Stimulated activated CD8-positive, alpha-beta memory T cell treated with anti-CD3 and anti-CD28 coated beads, Interleukin-7, amount 100 ng/mL, for 1 hour (primary cell): ENCODE measurements at regions not wholly inside any gene's neighbourhood (a gene's known extent, or its start where the extent isn't known, plus 50 kb on each side); places are given as distances from the start of the nearest gene placed in this dataset.

Source experiments
- DNase-seq, 2 donors: peaks; one replicate each; pipeline ENCODE4 v3.0.0-alpha.2; 2020; ENCODE audit warnings: low read depth in 2 of 2

DNA sequence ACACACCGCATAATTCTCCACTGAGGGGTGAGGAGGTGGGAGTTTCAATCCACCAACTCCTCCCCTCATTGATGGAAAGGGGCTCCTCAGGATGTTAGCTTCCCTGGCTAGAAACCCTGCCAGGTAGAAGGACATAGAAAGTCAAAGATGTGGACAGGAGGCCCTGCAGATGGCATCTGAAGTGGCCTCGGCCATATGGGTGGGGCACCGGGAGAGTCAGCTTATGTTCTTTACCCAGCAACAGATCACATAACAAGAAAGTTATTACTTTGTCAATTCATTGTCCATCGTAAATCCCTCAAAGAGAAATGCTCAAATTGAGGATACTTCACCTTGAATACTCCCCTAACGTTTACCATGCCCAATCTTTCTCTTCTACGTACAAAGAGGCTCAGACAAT, 97.3 kb upstream of the ARHGEF3 start:
- no peak for DNase-seq

DNA sequence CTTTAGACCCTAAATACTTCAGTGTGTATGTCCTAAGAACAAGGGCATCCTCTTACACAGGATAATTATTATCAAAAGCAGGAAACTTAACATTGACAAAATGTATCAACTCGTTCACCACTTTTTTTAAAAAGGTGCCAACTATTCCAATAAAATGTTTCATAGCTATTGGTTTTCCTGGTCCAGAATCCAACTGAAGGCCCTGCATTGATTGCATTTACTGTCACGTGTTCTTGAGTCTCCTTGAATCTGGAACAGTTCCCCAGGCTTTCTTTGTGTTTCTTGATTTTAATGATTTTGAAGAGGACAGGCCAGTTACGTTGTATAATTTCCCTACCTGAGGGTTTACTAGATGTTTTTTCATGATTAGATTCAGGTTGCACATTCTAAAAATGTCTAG, 94.6 kb upstream of the ARHGEF3 start:
- no peak for DNase-seq

DNA sequence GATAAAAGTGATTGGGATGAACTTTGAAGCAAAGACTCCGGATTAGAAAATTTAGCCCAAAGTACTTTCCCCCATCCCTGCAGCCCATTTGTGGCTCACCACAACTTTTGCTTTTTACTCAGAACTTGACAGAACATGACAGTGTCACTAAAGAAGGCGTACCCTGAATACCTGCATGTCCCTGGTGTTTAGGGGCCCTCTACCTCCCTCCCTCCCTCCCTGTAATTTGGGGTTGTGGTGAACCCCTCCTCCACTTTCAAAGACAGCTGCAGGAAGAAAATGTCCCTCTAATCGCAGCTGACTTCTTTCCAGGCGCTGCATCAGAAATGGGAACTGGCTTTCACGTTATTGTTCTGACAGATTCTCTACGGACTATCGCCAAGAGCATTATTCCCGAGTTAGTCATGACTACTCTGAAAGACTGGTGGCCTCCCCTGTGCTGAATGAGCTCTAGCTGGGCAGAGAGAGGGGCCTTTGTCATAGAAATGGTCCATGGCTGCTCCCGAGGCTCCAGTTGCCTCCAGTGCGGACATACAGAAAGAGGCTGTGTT, 93.2 kb upstream of the ARHGEF3 start:
- no peak for DNase-seq

DNA sequence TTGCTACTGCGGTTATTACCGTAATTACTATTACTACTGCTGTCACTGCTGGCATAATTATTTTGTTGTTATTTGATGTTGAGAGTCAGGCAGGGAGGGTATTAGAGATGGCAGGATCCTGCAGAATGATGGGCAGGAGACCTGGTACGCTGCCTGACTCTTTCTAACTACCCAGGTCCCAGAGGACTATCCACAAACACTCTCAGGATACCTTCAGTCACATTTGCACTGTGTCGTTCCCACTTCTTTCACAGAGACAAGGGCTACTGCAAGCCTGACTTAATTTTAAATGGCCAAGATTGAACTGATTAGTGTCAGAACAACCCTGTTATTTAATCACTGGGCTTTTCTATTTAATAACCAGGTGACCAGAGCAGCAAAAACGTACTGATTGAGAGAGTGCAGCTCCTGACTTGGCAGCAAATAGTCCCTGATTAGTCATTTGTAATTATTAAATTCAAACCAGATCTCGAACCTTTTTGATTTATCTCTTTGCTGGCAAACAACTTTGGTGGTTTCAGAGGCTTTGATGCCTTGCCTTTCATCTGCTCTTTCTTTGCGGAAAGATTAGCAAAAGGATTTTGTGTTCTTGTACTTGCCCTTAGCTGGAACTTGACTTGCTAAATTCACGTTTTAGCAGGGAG, 88.8 kb upstream of the ARHGEF3 start:
- DNase-seq = no peak

DNA sequence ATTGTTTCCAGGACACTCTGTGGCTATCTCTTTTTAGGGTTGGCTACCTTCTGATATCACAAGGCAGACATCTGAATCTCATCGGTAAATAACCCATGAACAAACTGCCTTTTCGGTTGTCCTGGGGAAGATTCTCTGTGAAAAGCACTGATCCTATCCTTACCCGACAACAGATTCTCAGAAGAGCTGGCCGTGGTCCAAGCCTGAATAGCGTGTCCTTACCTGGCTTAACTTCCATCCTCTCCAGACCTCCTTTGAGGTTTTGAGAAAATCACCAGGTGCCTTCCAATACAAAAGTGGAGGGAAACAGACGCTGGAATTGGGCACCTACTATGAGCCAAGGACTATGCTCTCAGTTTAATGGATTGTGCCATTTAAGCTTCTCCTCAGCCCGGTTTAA, 87.4 kb upstream of the ARHGEF3 start:
- DNase-seq = no peak

DNA sequence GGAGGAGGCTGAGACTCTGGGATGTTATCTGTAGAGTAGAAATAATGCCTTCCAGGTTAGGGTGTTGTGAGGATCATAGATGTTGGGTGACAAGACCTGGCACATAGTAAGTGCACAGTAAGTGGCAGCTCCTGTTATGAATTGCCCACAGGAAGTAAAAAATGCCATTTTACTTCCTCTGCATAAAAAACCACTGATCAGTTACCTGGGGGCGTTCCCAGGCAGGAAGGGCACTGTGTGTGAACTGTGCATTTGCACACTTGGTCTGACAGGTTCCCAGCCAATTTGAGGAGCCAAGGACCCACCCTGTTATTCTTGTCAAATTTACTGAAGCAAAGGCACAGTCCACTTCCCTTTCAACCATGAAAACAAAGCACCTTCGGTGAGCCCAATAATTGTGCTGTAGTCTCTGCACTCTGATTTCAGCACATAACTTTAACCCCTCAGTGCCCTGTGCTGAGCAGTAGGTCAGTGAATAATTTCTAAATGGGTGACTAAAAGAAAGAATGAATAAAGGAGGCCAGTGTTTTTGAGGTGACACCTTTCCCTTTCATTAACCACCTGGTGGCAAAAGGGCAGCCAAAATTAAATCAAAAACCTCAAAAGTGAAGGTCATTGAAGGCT, 85.8 kb upstream of the ARHGEF3 start:
- no peak for DNase-seq

DNA sequence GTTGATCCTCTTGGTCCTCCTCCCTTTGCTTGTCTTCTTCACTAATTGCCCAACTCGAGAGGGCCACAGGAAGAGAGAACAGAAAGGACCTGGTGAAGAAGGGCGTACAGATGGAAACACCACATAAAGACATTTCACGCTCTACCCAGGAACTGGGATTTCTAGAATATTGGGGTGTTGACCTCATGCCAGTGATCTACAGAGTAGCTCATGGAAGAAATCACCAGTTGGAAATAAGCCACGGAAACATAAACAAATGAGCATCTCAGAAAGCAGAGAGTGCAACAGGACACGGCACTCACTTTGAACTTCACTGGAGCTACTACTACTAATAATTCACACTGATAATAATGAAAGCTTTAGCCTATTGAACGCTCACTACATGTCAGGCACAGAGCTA, 84.6 kb upstream of the ARHGEF3 start:
- no peak for DNase-seq

DNA sequence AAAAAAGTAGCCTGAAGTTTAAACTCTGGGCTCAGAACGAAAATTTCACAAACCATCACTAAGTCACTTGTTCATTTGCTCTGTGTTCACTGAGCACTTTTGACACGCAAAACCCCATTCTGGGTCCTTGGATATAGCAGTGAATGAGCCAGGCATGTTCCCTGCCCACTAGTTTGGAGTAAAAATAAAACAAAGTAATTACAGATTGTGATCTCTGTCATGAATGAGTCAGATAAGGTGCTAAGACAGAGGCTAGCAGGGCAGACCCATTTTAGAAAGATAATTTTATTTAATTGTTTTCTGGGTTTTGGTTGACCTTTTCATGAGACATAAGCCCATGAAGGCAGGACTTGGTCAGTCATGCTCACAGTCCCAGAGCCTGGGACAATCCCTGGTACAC, 84.1 kb upstream of the ARHGEF3 start:
- DNase-seq = no peak

DNA sequence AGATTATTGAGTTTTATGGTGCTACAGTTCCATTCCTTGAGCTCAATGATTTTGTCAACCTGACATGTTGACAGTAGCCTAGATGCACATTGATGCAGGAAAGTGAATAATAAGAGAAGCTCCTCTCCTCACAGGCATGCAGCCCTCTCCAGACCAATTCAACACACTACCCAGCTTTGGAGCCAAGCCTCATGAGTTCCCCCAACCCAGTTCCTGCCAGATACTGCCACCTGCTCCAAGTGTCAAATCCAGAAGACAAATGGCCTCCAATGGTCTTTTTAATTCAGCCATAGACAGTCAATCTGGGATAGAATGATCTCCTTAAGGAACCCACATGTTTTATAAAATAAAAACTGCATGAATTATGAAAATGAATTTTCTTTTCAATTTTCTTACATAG, 83.7 kb upstream of the ARHGEF3 start:
- no peak for DNase-seq

DNA sequence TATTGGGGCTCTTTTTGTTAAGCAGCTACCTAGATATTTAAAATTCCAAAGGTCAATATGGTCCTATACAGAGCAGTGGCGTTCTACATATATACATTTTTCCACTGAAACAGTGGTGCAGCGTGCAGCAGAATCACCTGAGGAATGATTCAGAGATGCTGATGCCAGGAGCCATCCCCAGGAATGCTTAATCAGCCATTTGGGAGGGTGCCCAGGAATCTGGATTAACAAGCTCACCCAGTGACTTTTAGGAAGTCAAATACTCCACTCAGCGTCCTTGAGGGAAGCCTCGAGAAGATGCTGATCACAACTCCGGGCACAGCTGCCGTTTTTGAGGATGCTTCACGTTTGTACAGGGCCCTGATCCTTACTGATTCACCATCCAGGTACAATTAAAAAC, 82.6 kb upstream of the ARHGEF3 start:
- no peak for DNase-seq

DNA sequence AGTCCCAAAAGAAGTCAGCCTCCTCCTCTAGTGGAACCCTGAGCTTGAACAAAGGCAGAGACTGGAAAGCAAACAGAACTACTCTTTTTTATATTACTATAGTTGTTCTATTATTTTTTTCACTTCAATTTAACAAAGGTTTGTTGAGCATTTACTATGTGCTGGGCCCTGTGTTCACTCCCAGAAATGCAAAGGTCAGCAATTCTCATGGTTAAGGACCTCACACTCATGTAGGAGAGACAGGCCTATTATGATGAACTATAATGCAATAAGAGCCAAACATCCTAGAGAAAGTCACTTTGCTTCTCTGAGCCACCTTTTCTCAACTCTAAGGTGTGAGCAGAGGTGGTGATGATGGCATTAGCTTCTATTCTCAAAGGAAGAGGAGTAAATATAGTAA, 82.1 kb upstream of the ARHGEF3 start:
- DNase-seq = no peak

DNA sequence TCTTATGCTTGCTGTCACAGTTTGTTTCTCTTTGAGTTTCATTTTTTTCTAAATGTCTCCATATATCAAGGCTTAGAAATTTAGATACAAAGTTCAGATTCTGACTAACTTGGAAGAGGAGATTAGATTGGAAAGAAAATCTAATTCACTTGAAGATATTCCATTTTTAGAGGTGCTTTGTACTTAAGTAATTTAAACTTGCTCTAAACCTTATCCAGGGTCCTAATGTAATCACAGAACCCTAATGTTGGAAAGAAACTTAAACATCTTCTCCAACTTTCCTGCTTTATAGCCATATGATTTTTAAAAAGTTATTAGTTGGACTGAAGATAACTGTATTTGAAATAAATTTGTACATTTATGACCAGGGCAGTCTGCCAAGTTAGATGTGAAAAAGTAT, 81.1 kb upstream of the ARHGEF3 start:
- DNase-seq = no peak

DNA sequence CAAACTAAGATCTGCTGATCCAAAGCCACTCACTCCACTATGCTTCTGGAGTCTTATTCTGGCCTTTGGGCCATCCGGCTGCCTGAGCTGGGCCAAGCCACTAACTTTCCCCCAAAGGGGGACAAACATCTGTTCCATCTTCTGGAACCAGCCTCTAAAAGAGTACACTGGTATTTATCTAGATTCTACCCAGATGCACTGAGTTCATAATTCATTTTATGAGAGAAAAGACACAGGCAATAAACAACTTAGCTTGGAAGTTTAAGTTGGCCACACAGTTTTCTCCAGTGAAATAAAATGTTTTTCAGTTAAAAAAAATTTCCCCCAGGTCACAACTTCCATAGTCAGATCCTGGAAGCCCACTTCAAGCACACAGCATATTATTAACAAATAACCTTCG, 80.1 kb upstream of the ARHGEF3 start:
- no peak for DNase-seq

DNA sequence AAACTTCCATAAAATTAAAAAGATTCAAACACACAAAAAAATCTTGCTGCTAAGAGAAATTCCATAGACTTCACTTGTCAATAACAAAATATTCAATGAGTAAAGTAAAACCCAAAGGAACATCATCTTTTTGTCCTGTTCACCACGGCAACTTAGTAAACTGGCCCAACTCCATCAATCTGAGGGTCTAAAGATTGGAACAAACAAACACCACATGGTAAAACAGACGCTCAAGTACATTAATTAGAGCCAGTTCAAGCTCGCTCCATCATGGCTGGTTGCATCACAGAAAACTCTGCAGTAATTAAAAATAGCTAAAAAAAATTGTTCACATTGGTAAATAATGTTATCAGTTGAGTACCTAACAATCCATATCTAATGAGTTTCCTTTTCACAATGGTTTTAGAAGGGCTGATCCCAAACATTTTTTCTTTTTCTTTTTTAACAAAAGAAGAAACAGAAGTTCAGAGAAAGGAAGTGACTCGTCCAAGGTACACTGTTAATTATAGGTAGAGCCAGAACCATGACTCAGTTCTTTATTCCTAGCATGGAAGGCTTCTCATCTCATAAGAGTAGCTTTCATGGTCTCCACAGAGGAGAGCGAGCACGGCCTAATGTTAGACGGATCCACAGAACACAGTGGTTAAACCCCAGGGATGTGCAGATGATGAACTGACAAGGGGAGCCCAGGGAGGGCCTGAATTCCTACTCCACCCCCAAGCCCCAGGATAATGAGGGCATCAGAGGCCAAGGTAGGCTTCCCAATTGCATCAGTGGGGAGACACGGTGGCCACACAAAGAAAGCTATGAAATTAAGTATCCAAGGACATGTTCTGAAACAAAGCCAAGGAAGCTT, 79.2 kb upstream of the ARHGEF3 start:
- DNase-seq = no peak

DNA sequence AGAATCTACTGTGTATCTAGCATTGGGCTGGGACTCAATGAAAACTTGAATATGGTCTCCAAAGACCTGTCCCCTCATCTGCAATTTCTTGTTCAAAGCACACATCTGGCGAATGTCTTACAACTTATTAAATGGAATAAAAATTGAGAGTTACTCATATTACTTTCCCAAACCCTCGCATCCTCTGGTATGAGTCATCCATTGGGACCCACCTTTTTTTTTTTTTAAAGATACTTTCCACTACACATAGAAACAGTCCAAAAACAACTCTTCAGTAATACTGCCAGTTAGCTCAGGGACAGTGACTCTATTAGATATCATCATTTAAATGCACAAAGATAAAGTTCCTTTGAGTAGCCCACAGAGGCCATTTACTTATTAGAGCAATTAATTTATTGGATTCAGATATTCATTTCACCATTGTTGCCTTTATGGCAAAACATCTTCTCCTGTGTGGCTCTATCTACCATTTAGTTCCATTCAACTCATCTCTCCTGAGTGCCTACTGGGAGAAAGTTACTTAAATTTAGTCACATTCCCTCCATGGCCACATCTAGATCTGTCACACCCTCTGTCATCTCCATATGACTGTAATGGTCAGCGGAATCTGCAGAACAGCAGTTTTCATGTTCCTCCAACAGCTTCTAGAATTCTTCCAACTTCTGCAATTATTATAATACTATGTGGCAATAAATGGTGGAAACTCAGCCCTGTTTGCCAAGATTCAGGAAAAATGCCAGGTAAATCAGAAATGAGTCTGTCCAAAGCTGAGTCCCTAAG, 77.9 kb upstream of the ARHGEF3 start:
- no peak for DNase-seq

DNA sequence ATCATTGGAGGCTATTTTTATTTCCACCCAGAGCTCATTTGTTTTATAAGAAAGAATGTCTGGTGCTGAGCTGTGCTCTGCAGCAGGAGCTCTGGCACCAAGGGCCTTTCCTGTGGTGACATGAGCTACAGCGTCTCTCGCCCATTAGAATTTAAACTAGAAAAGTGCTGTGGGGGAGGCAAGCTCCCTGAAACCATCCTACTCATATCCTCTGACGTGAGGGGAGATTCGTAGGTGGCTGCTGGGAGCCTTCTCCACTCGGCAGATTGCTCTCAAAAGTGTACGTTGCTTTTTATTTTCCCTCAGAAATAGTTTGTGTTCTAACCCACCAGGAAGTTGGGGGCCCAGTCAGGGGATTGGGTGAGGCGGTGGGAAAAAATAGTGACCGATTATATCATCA, 76.3 kb upstream of the ARHGEF3 start:
- no peak for DNase-seq

DNA sequence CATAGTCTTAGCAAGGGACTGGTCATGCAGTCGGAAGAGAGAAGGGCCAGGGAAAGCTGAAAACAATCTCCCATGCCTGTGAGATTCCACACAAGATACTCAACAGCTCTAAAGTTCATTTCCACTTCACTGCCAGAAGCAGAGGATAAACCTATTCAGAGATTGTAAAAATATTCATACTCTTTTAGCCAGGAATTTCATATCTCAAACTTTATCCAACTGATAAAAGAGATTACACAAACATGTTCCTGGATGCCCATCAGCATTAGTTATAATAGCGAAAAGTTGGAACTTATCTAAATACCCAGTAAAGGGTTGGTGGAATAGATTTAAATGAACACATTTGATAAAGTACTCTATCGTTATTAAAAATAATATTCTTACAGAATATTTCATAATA, 75.2 kb upstream of the ARHGEF3 start:
- no peak for DNase-seq

DNA sequence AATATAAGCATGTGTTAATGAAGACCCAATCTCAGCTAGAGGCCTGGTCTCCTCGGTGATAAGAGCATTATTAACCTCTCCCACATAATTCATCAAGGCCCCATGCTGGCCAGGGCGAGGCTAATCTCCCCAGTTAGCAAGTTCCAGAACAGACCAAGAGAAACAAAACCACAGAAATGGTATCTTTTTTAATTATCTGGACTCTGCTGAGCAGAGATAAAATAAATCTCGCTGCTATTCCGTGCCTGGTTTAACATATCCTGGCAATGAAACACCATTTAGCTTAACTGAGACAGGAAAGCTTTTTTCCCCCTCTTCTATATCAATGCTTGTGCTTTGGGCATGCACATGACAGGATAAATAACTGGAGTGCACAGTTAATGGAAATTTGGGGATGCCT, 72.5 kb upstream of the ARHGEF3 start:
- no peak for DNase-seq

DNA sequence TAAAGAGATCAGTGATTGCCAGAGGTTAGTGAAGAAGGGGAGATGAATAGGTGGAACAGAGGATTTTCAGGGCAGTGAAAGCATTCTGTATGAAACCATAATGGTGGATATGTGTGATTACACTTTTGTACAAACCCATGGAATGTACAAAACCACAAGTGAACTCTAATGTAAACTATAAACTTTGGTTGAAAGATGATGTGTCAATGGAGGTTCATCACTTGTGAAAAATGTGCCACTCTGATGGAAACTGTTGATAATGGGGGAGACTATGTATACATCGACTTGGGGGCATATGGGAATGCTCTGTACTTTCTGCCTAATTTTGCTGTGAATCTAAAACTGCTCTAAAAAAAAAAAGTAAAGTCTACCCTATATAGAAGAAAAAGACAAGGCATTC, 68.7 kb upstream of the ARHGEF3 start:
- DNase-seq = no peak

DNA sequence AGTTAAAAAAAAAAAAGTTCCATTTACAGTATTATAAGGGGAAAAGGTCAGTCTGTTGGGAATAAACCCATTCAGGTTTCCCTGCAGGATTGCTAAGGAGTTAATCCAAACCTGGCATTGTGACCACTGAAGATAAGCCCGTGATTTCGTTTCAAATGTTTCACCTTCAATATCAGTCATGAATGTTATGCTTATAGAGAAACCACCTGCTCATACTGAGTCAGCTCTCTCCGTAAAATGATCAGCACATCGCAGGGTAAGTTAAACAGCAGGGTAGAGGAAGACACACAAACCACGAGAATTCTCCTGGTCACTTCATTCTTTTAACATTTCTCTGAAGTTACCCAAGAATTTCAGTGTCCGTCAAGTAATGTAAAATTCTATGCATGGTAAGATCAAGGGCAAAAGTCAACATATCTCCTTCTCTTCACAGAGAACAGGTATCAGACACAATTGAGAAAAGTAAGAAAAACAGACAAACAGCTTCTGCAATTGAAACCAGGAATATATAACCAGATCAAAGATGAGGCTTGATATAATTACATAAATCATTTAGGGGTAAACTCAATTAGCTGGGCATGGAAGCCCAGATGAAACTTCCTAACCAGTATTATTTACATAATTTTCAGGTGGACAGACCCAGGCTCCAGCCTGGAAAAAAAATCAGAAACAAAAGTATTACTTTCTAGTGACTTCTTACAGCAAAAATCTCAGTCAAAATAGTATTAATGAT, 67.6 kb upstream of the ARHGEF3 start:
- no peak for DNase-seq

DNA sequence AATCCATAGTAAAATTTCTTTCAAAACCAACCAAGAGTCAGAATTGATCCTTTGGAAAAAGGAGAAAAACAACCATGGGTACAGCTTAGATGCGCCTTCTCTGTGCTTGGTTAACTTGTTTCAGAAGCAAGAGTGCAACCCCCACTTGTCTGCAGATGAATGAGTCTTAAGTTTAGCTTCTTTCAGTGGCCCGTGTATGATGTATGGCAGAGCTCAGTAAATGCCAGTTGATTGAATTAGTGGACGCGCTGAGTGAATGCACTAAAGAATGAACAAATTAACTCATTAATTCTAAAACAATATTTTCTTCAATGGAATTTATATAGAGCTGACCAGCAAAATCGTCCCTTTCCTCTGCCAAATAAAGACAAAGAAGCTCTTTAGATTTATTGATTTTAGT, 67.0 kb upstream of the ARHGEF3 start:
- no peak for DNase-seq
